ENCODE measurements at regions not wholly inside any gene's neighbourhood (a gene's known extent, or its start where the extent isn't known, plus 50 kb on each side); places are given as distances from the start of the nearest gene placed in this dataset.

GRCh38 chr4:124961138-124961750 is 248.7 kb upstream of the ANKRD50 start:
- TF ChIP-seq CTCF (IDR thresholded peaks at IDR 0.05; ENCODE audit: low read depth, low read length): no peak
- ChIA-PET POLR2A (no interaction called here), CTCF (no interaction called here)
- no peak overlapping the region for H3K4me3 ChIP-seq (ENCODE audit: low read depth, low read length)
- no peaks in the 10 kb centered on the region for H3K27me3 ChIP-seq (ENCODE audit: control insufficient read depth, insufficient read depth, low read length)
- peaks cover 8% of the 10 kb centered on the region for H3K9me3 ChIP-seq (ENCODE audit: control insufficient read depth, insufficient read depth, low read length)
- DNase-seq (ENCODE audit: low read depth, low spot score): no peak
- no peak overlapping the region for H3K27ac ChIP-seq (ENCODE audit: low read depth, low read length)

GRCh38 chr4:124958847-124959246 is 246.3 kb upstream of the ANKRD50 start:
- no peaks in the 10 kb centered on the region for H3K27me3 ChIP-seq (ENCODE audit: control insufficient read depth, insufficient read depth, low read length)
- POLR2A ChIA-PET: interaction anchor here (0.6 to 0.7 kb wide), 2 partner anchors 248 to 722 kb away, joined by 3 to 4 read pairs; no protein-coding TSS in a partner anchor
- no peak overlapping the region for H3K27ac ChIP-seq (ENCODE audit: low read depth, low read length)
- H3K4me3 ChIP-seq (ENCODE audit: low read depth, low read length): no peak overlapping the region
- DNase-seq (ENCODE audit: low read depth, low spot score): no peak
- CTCF ChIA-PET: interaction anchor here (1.0 kb wide), 1 partner anchor 9 kb away, joined by 3 read pairs; no protein-coding TSS in a partner anchor
- peaks cover 8% of the 10 kb centered on the region for H3K9me3 ChIP-seq (ENCODE audit: control insufficient read depth, insufficient read depth, low read length)
- TF ChIP-seq CTCF (IDR thresholded peaks at IDR 0.05; ENCODE audit: low read depth, low read length): no peak

DNA sequence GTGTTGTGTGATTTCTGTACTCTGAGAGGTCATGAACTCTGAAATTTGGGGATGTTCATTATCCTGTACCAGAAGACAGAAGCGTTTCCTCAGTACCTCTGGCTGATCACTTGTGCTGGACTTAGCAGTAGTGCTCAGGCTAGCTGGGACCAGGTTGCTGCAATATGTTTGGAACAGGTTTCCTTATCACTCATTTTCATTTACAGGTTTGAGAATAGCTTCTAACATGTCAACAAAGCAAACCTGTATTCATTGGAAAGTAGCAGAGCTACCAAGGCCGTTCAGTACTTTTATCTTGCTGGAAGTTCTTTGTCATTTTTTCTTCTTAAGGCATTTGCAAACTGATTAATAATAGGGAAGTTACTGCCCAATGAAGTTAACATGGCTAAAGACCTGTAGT is 242.9 kb upstream of the ANKRD50 start:
- no peak overlapping the region for H3K4me3 ChIP-seq (ENCODE audit: low read depth, low read length)
- ChIA-PET CTCF (no interaction called here), POLR2A (no interaction called here)
- no peaks in the 10 kb centered on the region for H3K27me3 ChIP-seq (ENCODE audit: control insufficient read depth, insufficient read depth, low read length)
- no peak for TF ChIP-seq CTCF (IDR thresholded peaks at IDR 0.05; ENCODE audit: low read depth, low read length)
- no peaks in the 10 kb centered on the region for H3K9me3 ChIP-seq (ENCODE audit: control insufficient read depth, insufficient read depth, low read length)
- no peak overlapping the region for H3K27ac ChIP-seq (ENCODE audit: low read depth, low read length)
- DNase-seq (ENCODE audit: low read depth, low spot score): no peak

- no peak for DNase-seq (ENCODE audit: low read depth, low spot score)
- Histone ChIP-seq H3K27me3 (ENCODE audit: control insufficient read depth, insufficient read depth, low read length) (no peaks in the 10 kb centered on the region), H3K27ac (ENCODE audit: low read depth, low read length) (no peak overlapping the region), H3K9me3 (ENCODE audit: control insufficient read depth, insufficient read depth, low read length) (no peaks in the 10 kb centered on the region), H3K4me3 (ENCODE audit: low read depth, low read length) (no peak overlapping the region)
- POLR2A ChIA-PET: interaction anchor here (1.9 kb wide), 1 partner anchor 241 kb away, joined by 5 read pairs; the partner anchor contains the start of gene ANKRD50
- CTCF ChIA-PET: interaction anchor here (1.0 to 1.5 kb wide), 3 partner anchors 12 to 621 kb away, joined by 3 to 5 read pairs (median 4); no protein-coding TSS in a partner anchor
- no peak for TF ChIP-seq CTCF (IDR thresholded peaks at IDR 0.05; ENCODE audit: low read depth, low read length)
These were observed 241.5 kb upstream of the ANKRD50 start for GRCh38 chr4:124954046-124954445.

- peak overlapping the region; percentile 25 for H3K27ac ChIP-seq (ENCODE audit: low read depth, low read length)
- POLR2A ChIA-PET: interaction anchor here (0.6 to 1.9 kb wide), 2 partner anchors 241 to 242 kb away, joined by 5 to 6 read pairs; partner anchors contain the start of gene ANKRD50
- CTCF ChIA-PET: interaction anchor here (0.6 to 1.5 kb wide), 4 partner anchors 12 to 620 kb away, joined by 3 to 5 read pairs (median 4); no protein-coding TSS in a partner anchor
These were observed 241.0 kb upstream of the ANKRD50 start for GRCh38 chr4:124953486-124953885.

More at GRCh38 chr4:124953486-124953885, 241.0 kb upstream of the ANKRD50 start:
- Histone ChIP-seq H3K27me3 (ENCODE audit: control insufficient read depth, insufficient read depth, low read length) (no peaks in the 10 kb centered on the region), H3K4me3 (ENCODE audit: low read depth, low read length) (no peak overlapping the region), H3K9me3 (ENCODE audit: control insufficient read depth, insufficient read depth, low read length) (no peaks in the 10 kb centered on the region)
- no peak for TF ChIP-seq CTCF (IDR thresholded peaks at IDR 0.05; ENCODE audit: low read depth, low read length)
- DNase-seq (ENCODE audit: low read depth, low spot score): no peak
